SK-N-MC (cell line): ENCODE measurements at regions not wholly inside any gene's neighbourhood (a gene's known extent, or its start where the extent isn't known, plus 50 kb on each side); places are given as distances from the start of the nearest gene placed in this dataset.

ENCODE experiments used
- EZH2 ChIP-seq: fragments of 200-600 bp; sonication (generic); IDR thresholded peaks from one replicate; pipeline ENCODE4 v1.6.1; 2017; ENCODE audit warnings: antibody characterized with exemption
- POLR2AphosphoS5 ChIP-seq: IDR thresholded peaks from 2 replicates; pipeline ENCODE4 v1.6.1; 2012; ENCODE audit warnings: mild to moderate bottlenecking, low read depth, low read length, borderline replicate concordance

DNA sequence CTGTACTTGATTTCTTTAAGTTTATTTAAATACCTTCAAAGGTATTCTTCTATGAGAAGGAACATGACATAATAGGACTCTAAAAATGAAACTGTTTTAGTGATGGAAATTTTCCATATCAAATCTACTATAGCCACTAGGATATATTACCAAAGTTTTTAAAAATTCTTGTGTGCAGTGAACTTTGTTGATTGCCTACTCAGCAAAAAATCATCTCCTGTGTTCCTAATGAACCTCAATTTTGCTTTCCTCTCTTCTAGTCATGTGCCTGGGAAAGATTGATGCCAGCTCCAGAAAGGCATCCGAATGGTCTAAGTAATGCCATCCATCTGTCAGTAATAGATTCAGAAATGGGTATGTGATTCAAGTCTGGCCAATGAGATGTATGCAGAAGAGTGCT, 111.1 kb downstream of the ANXA3 start:
- no peak for TF ChIP-seq EZH2
- TF ChIP-seq POLR2AphosphoS5, result no peak
